D721Med (cell line): ENCODE measurements at regions not wholly inside any gene's neighbourhood (a gene's known extent, or its start where the extent isn't known, plus 50 kb on each side); places are given as distances from the start of the nearest gene placed in this dataset.

Experiments used
- DNase-seq: peaks from one replicate; pipeline ENCODE4 v3.0.0; 2011; ENCODE audit warnings: low spot score; ENCODE audit not compliant: insufficient read length
- FAIRE-seq: peaks from 2 replicates; lab custom pipeline; 2011; peaks lifted over from hg19 to GRCh38; lab: Jason Lieb, UNC
- CTCF ChIP-seq: IDR thresholded peaks from 2 replicates; pipeline ENCODE4 v1.5.1; 2012; ENCODE audit warnings: mild to moderate bottlenecking, control low read depth; ENCODE audit not compliant: insufficient read depth; ENCODE audit errors: missing control alignments

GRCh38 chr6:95805699-95806098 lies 210.1 kb upstream of the FUT9 start:
- FAIRE-seq, result no peak
- no peak for DNase-seq
- no peak for TF ChIP-seq CTCF

GRCh38 chr6:95815389-95816056 lies 200.3 kb upstream of the FUT9 start:
- DNase-seq (no peak), FAIRE-seq (no peak)
- TF ChIP-seq CTCF, result no peak

GRCh38 chr6:95819461-95819860 lies 196.3 kb upstream of the FUT9 start:
- FAIRE-seq, result no peak
- DNase-seq, result no peak

DNA sequence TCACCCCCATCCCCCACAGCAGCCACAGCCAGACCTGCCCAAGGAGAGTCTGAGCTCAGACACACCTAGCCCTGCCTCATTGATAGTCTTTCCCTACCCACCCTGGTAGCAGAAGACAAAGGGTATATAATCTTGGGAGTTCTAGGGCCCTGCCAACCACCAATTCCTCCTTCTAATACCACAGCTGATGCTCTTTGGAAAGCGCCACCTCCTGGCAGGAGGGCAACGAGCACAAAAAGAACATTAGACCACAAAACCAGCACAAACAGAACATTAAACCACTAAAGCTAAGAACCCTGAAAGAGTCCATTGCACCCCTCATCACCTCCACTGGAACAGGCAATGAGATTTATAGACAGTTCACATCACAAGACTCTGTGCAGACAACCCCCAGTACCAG lies 195.8 kb upstream of the FUT9 start:
- TF ChIP-seq CTCF, result peak; percentile 12
- FAIRE-seq (no peak), DNase-seq (no peak)

More at GRCh38 chr6:95819461-95819860, 196.3 kb upstream of the FUT9 start:
- TF ChIP-seq CTCF, result no peak

- TF ChIP-seq CTCF, result no peak
- no peak for DNase-seq
Observed at GRCh38 chr6:95830859-95831557, 184.8 kb upstream of the FUT9 start.

DNA sequence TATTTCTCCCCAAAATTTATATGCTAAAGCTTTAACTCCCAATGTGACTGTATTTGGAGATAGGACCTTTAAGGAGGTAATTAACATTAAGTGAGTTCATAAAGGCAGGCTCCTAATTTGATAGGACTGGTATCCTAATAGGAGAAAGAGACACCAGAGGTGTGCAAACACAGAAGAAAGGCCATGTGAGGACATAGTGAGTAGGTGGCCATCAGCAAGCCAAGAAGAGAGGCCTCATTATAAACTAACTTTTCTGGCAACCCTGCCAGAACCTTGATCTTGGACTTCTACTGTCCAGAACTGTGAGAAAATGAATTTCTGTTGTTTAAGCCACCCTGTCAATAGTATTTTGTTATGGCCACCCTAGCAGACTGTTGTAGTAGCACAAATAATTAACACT lies 177.9 kb upstream of the FUT9 start:
- TF ChIP-seq CTCF, result no peak
- FAIRE-seq, result peak; percentile 53
- no peak for DNase-seq

More at GRCh38 chr6:95830859-95831557, 184.8 kb upstream of the FUT9 start:
- no peak for FAIRE-seq

GRCh38 chr6:95841560-95841959 lies 174.2 kb upstream of the FUT9 start:
- no peak for DNase-seq
- peak; percentile 6 for FAIRE-seq

More at GRCh38 chr6:95841560-95841959, 174.2 kb upstream of the FUT9 start:
- no peak for TF ChIP-seq CTCF
